ENCODE measurements at regions not wholly inside any gene's neighbourhood (a gene's known extent, or its start where the extent isn't known, plus 50 kb on each side); places are given as distances from the start of the nearest gene placed in this dataset.

DNA sequence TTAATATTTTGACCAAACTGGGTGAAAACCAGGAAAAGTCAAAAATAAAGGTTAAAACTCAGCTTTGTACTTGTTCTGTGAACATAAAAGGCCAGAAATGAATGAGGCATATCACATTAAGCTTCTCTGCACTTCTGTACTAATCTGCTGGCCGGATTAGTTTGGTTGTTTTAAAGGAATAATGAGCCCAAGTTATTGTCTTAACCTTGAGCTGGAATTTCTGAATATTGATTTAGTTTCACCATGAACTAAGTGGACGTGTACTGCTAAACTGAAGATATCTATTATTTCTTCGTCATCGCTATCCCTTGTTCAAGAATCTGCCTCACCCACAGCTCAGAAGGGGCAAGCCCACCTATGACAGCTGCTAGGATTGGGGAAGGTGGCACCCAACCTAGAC lies 101.1 kb upstream of the FRMD4A start:
- Histone ChIP-seq H3K27ac (no peak overlapping the region), H3K9me3 (peaks cover 8% of the 10 kb centered on the region; the same call in 2 of the 3 replicates), H3K4me2 (no peak overlapping the region), H3K4me3 (no peak overlapping the region), H3K4me1 (no peaks in the 10 kb centered on the region)
- ATAC-seq, result no peak
- no peak for DNase-seq (ENCODE audit: low read depth in 1 of 2, low spot score in 1 of 2)
- ChIA-PET POLR2A (no interaction called here), CTCF (no interaction called here)
- WGBS (ENCODE audit: missing lambda C conversion rate), result 40% methylated on average over 4 of the region's 4 CpGs
- TF ChIP-seq, protein P1, sequence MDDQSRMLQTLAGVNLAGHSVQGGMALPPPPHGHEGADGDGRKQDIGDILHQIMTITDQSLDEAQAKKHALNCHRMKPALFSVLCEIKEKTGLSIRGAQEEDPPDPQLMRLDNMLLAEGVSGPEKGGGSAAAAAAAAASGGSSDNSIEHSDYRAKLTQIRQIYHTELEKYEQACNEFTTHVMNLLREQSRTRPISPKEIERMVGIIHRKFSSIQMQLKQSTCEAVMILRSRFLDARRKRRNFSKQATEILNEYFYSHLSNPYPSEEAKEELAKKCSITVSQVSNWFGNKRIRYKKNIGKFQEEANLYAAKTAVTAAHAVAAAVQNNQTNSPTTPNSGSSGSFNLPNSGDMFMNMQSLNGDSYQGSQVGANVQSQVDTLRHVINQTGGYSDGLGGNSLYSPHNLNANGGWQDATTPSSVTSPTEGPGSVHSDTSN (IDR thresholded peaks at IDR 0.05), result no peak
- TF ChIP-seq, protein P2, sequence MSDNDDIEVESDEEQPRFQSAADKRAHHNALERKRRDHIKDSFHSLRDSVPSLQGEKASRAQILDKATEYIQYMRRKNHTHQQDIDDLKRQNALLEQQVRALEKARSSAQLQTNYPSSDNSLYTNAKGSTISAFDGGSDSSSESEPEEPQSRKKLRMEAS (IDR thresholded peaks at IDR 0.05), result no peak
- TF ChIP-seq NFE2L2 (conservative IDR thresholded peaks at IDR 0.05; ENCODE audit: low read length), result no peak
- no peak for TF ChIP-seq TP53 (CRISPR knock-in tag; IDR thresholded peaks at IDR 0.05)
- TF ChIP-seq BHLHE40 (IDR thresholded peaks at IDR 0.05; ENCODE audit: low read depth, low read length), result no peak
- TF ChIP-seq PHF8 (IDR thresholded peaks at IDR 0.05; ENCODE audit: borderline replicate concordance, low read depth), result no peak
- TF ChIP-seq EP300 (IDR thresholded peaks at IDR 0.05), result no peak
- no peak for FAIRE-seq

DNA sequence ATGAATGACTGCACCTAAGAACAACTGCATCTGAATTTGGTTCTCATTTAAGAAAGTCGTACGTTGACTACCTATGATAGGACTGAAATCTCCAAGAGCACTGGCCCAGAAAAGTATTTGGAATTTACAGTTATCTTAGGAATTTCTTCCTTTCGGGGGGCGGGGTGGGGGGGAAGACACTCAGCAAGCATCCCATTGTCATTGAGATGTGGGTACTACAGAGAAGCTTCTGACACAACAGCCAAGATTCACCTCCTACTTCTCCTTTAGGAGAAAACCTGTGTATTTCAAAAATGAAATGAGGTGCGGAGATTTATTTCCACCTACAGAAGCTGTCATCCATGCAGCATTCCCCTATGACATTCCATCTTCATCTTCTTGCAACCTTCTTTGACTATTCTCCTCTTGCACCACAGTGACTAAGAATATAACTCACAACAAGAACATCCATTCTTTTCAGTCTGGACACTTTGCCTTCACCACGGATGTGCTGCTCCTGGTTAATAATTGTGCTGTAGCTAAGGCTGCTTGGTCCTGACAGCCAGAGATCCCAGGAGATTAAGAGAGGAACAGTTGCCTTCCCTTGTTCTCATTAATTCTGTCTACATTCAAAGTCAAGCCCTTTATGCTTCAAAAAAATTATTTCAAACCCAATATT lies 98.4 kb upstream of the FRMD4A start:
- Histone ChIP-seq H3K4me2 (no peak overlapping the region), H3K4me3 (no peak overlapping the region), H3K4me1 (no peaks in the 10 kb centered on the region), H3K9me3 (peaks cover 14% of the 10 kb centered on the region; the same call in 2 of the 3 replicates), H3K27ac (no peak overlapping the region)
- ATAC-seq (no peak), DNase-seq (ENCODE audit: low read depth in 1 of 2, low spot score in 1 of 2) (no peak), FAIRE-seq (no peak)
- WGBS (ENCODE audit: missing lambda C conversion rate), result 40% methylated on average over 6 of the region's 6 CpGs
- ChIA-PET CTCF (no interaction called here), POLR2A (no interaction called here)
- no peak for TF ChIP-seq MYC (IDR thresholded peaks at IDR 0.05; ENCODE audit: borderline replicate concordance, low read length)
- TF ChIP-seq, protein P3, sequence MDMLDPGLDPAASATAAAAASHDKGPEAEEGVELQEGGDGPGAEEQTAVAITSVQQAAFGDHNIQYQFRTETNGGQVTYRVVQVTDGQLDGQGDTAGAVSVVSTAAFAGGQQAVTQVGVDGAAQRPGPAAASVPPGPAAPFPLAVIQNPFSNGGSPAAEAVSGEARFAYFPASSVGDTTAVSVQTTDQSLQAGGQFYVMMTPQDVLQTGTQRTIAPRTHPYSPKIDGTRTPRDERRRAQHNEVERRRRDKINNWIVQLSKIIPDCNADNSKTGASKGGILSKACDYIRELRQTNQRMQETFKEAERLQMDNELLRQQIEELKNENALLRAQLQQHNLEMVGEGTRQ (IDR thresholded peaks at IDR 0.05), result no peak
- TF ChIP-seq ESRRA (IDR thresholded peaks at IDR 0.05; ENCODE audit: borderline replicate concordance, low read length), result no peak
- no peak for TF ChIP-seq CBX8 (IDR thresholded peaks at IDR 0.05)
- TF ChIP-seq, protein P4, sequence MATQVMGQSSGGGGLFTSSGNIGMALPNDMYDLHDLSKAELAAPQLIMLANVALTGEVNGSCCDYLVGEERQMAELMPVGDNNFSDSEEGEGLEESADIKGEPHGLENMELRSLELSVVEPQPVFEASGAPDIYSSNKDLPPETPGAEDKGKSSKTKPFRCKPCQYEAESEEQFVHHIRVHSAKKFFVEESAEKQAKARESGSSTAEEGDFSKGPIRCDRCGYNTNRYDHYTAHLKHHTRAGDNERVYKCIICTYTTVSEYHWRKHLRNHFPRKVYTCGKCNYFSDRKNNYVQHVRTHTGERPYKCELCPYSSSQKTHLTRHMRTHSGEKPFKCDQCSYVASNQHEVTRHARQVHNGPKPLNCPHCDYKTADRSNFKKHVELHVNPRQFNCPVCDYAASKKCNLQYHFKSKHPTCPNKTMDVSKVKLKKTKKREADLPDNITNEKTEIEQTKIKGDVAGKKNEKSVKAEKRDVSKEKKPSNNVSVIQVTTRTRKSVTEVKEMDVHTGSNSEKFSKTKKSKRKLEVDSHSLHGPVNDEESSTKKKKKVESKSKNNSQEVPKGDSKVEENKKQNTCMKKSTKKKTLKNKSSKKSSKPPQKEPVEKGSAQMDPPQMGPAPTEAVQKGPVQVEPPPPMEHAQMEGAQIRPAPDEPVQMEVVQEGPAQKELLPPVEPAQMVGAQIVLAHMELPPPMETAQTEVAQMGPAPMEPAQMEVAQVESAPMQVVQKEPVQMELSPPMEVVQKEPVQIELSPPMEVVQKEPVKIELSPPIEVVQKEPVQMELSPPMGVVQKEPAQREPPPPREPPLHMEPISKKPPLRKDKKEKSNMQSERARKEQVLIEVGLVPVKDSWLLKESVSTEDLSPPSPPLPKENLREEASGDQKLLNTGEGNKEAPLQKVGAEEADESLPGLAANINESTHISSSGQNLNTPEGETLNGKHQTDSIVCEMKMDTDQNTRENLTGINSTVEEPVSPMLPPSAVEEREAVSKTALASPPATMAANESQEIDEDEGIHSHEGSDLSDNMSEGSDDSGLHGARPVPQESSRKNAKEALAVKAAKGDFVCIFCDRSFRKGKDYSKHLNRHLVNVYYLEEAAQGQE (IDR thresholded peaks at IDR 0.05), result no peak

DNA sequence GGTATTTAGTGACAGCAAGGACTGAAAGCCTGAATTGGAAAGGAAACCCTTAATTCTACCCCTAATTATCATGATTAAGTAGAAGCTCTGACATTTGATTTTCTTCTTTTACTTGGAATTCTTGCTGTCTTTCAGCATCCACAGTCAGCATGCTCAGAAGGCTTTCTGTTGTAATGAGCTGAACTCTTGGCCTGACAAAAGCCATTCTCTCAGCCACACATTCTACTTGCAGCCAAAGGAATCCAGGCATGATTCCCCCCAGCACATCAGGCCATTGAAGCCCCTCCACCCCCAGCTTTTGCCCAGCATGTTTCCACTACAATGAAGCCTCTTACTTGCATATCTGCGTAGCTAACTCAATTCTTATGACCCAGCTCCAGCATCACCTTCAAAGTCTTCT lies 94.3 kb upstream of the FRMD4A start:
- CTCF ChIA-PET, result interaction anchor here (1.3 to 1.8 kb wide), 2 partner anchors 15 to 73 kb away, joined by 3 to 5 read pairs; no protein-coding TSS in a partner anchor
- 29% methylated on average over 1 of the region's 1 CpG for WGBS (ENCODE audit: missing lambda C conversion rate)
- no peaks in the 10 kb centered on the region for H3K4me1 ChIP-seq
- TF ChIP-seq HOXB5 (CRISPR knock-in tag; IDR thresholded peaks at IDR 0.05) (no peak), ZC3H11A (IDR thresholded peaks at IDR 0.05) (no peak), EHF (CRISPR knock-in tag; IDR thresholded peaks at IDR 0.05) (no peak), TP53 (CRISPR knock-in tag; IDR thresholded peaks at IDR 0.05) (no peak), NR3C1 (IDR thresholded peaks at IDR 0.05) (no peak), KDM5A (IDR thresholded peaks at IDR 0.05) (no peak), FOSB (CRISPR knock-in tag; IDR thresholded peaks at IDR 0.05) (no peak), RARB (CRISPR knock-in tag; IDR thresholded peaks at IDR 0.05) (no peak), CBX8 (IDR thresholded peaks at IDR 0.05) (no peak), EHMT2 (IDR thresholded peaks at IDR 0.05; ENCODE audit: low read depth) (no peak), MAFK (IDR thresholded peaks at IDR 0.05; ENCODE audit: partially characterized antibody) (no peak), BHLHE40 (IDR thresholded peaks at IDR 0.05; ENCODE audit: low read depth, low read length) (no peak), POLR2A (IDR thresholded peaks at IDR 0.05; ENCODE audit: low read length) (no peak), ZFP36 (IDR thresholded peaks at IDR 0.05; ENCODE audit: borderline replicate concordance, partially characterized antibody) (no peak)
- TF ChIP-seq, protein P5, sequence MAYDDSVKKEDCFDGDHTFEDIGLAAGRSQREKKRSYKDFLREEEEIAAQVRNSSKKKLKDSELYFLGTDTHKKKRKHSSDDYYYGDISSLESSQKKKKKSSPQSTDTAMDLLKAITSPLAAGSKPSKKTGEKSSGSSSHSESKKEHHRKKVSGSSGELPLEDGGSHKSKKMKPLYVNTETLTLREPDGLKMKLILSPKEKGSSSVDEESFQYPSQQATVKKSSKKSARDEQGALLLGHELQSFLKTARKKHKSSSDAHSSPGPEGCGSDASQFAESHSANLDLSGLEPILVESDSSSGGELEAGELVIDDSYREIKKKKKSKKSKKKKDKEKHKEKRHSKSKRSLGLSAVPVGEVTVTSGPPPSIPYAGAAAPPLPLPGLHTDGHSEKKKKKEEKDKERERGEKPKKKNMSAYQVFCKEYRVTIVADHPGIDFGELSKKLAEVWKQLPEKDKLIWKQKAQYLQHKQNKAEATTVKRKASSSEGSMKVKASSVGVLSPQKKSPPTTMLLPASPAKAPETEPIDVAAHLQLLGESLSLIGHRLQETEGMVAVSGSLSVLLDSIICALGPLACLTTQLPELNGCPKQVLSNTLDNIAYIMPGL (CRISPR knock-in tag; IDR thresholded peaks at IDR 0.05; ENCODE audit: borderline replicate concordance), result no peak
- TF ChIP-seq, protein P6, sequence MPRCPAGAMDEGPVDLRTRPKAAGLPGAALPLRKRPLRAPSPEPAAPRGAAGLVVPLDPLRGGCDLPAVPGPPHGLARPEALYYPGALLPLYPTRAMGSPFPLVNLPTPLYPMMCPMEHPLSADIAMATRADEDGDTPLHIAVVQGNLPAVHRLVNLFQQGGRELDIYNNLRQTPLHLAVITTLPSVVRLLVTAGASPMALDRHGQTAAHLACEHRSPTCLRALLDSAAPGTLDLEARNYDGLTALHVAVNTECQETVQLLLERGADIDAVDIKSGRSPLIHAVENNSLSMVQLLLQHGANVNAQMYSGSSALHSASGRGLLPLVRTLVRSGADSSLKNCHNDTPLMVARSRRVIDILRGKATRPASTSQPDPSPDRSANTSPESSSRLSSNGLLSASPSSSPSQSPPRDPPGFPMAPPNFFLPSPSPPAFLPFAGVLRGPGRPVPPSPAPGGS (IDR thresholded peaks at IDR 0.05), result no peak
- no peak overlapping the region for H3K4me2 ChIP-seq
- H3K27ac ChIP-seq, result no peak overlapping the region
- FAIRE-seq, result no peak
- POLR2A ChIA-PET, result no interaction called here
- no peak for ATAC-seq
- H3K9me3 ChIP-seq, result peaks cover 14% of the 10 kb centered on the region; the same call in 2 of the 3 replicates
- no peak overlapping the region for H3K4me3 ChIP-seq
- no peak for DNase-seq (ENCODE audit: low read depth in 1 of 2, low spot score in 1 of 2)
